ENCODE measurements at regions not wholly inside any gene's neighbourhood (a gene's known extent, or its start where the extent isn't known, plus 50 kb on each side); places are given as distances from the start of the nearest gene placed in this dataset.
A peak's percentile ranks its signal among the peaks of the same experiment; 100 is the strongest.

DNA sequence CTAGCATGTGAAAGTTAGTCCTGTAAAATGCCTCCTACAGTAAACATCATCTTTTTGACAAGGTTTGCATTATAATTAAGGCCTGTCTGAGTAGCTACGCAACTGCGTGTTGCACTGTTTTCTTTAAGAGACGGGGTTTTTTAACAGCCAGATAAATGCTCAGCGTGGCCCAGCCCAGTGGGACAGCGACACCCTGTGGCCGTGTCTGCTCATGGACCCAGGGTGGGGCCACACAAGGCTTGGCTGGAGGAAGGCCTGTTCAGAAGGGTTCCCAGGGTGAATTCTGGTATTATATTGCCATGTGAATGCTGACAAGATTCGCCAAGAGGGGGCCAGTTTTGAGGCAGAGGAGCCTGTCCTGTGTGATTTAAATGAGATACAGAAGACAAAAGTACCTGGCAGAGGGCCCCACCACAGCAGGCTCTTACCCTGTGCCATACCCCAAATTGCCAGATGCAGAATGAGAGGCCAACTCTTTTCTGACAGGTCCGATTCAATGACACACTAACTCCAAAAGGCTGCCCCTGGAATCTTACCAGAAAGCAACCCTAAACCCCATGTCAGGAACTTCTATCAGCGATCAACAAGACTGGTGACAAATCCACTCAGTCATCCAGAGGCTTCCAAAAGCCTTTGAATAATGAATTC, 65.9 kb upstream of the IRX6 start:
- H3K9me3 Mint-ChIP-seq = no peaks in the 10 kb centered on the region
- no peak overlapping the region for H3K4me3 Mint-ChIP-seq
- ATAC-seq (replicated peaks) (no peak), DNase-seq (peak; percentile 1 to 11 (median 5))
- H3K27ac Mint-ChIP-seq = no peak overlapping the region
- no peaks in the 10 kb centered on the region for H3K36me3 Mint-ChIP-seq (ENCODE audit: insufficient read depth)
- H3K27me3 Mint-ChIP-seq = peaks cover 0 to 8% of the 10 kb centered on the region in 2 donors
- no peaks in the 10 kb centered on the region for H3K4me1 Mint-ChIP-seq (ENCODE audit: low read depth in 2 of 2)

DNA sequence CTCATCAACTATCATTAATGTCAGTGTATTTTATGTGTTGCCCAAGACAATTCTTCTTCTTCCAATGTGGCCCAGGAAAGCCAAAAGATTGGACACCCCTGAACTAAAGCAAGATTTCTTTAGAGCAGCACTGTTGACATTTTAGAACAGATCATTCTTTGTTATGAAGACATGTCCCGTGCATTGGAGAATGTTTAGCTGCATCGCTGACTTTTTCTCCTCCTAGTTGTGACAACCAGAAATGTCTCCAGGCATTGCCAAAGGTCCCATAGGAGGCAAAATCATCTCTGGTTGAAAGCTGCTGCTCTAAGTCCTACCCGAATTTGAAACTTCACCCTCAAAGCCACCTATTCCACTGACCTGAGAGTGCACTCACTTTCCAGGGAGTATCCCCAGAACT, 62.7 kb upstream of the IRX6 start:
- Mint-ChIP-seq H3K4me3 (no peak overlapping the region), H3K27me3 (peaks cover 0 to 9% of the 10 kb centered on the region in 2 donors), H3K27ac (no peak overlapping the region), H3K36me3 (ENCODE audit: insufficient read depth) (no peaks in the 10 kb centered on the region), H3K4me1 (ENCODE audit: low read depth in 2 of 2) (no peaks in the 10 kb centered on the region), H3K9me3 (peaks cover 0 to 6% of the 10 kb centered on the region in 2 donors)
- DNase-seq (no peak), ATAC-seq (replicated peaks) (no peak)

DNA sequence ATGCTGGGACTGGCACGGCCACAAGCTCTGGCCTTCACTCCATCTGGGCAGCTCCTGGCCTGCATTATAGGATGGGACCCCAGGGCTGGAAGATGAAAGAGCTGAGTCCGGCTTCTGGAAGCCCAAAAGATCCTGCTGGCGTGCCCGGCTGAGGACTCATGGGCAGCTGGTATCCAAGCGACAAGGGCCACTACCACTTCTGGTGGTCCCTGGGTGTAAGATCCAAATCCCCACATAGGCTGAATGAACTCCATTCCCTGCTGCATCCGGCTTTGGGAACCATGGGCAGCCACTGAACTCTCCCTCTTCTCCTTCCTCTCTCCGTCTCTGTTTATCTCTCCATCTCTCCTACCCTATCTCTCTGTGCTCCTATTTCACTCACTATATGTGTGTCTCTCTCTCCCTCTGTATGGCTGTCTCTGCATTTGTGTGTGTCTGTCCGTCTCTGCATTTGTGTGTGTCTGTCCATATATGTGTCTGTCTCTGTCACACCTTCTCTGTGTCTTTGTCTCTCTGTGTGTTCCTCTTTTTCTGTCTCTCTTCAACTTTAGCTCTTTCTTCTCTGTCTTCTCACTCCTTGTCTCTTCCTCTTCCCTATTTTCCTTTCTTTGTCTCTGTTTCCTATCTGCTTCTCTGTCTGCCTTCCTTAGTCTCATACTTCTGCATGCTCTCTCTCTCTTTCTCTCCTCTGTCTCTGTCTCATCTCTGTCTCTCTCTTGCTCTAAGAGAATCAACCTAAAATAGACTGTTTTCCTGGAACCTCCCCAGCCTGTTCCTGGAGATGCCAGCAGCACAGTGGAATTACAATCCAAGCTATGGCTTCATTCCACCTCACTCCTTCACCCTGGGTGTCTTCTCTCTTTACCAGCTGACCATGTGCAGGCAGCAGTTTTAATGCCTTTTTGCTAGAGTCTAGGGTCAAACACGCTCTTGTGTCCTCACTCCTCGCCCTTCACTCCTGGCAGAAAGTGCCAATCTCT, 60.4 kb upstream of the IRX6 start:
- ATAC-seq (replicated peaks) (no peak), DNase-seq (no peak)
- Mint-ChIP-seq H3K4me3 (no peak overlapping the region), H3K9me3 (peaks cover 0 to 6% of the 10 kb centered on the region in 2 donors), H3K4me1 (ENCODE audit: low read depth in 2 of 2) (no peaks in the 10 kb centered on the region), H3K27ac (no peak overlapping the region), H3K27me3 (peaks cover 0 to 9% of the 10 kb centered on the region in 2 donors), H3K36me3 (ENCODE audit: insufficient read depth) (no peaks in the 10 kb centered on the region)

DNA sequence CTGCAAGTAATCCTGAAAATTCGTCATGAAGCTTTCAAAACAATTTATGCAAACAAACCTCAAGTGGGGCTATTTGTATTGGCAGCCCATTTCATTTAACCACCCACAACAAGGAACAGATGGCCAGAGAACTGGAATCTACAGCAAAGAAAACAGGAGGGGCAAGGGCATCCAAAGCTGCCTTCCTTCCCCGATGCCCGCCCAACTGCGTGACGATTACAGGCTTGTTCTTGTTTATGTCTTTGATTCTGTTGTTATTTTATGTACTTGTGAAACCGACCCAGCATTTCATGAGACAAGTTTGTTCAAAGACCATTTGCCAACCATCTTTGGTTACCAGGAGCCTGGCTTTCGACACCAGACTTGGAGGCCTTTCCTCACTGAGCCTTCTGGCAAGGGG, 59.1 kb upstream of the IRX6 start:
- peaks cover 0 to 6% of the 10 kb centered on the region in 2 donors for H3K9me3 Mint-ChIP-seq
- no peak overlapping the region for H3K27ac Mint-ChIP-seq
- H3K27me3 Mint-ChIP-seq = peaks cover 0 to 9% of the 10 kb centered on the region in 2 donors
- H3K36me3 Mint-ChIP-seq (ENCODE audit: insufficient read depth) = no peaks in the 10 kb centered on the region
- H3K4me3 Mint-ChIP-seq = no peak overlapping the region
- H3K4me1 Mint-ChIP-seq (ENCODE audit: low read depth in 2 of 2) = no peaks in the 10 kb centered on the region
- DNase-seq = no peak
- no peak for ATAC-seq (replicated peaks)

DNA sequence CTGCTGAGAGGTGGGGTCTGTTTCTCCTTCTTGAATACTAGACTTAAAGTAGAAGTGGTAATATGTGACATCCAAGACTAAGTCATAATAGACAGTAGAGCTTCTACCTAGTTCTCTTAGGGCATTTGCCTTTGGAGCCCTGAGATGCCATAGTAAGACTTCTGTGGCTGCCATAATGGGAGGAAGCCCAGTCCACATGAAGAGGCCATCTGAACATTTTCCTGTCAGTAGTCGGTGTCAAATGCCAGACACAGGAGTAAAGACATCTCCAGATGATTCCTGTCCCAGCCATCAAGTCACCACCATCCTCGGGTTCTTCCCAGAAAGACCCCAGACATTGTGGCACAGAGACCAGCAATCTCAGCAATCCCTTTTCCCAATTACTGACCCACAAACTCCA, 58.1 kb upstream of the IRX6 start:
- H3K9me3 Mint-ChIP-seq = peaks cover 0 to 6% of the 10 kb centered on the region in 2 donors
- DNase-seq (no peak), ATAC-seq (replicated peaks) (no peak)
- H3K36me3 Mint-ChIP-seq (ENCODE audit: insufficient read depth) = no peaks in the 10 kb centered on the region
- no peak overlapping the region for H3K27ac Mint-ChIP-seq
- no peaks in the 10 kb centered on the region for H3K4me1 Mint-ChIP-seq (ENCODE audit: low read depth in 2 of 2)
- H3K4me3 Mint-ChIP-seq = no peak overlapping the region
- H3K27me3 Mint-ChIP-seq = peaks cover 0 to 9% of the 10 kb centered on the region in 2 donors

DNA sequence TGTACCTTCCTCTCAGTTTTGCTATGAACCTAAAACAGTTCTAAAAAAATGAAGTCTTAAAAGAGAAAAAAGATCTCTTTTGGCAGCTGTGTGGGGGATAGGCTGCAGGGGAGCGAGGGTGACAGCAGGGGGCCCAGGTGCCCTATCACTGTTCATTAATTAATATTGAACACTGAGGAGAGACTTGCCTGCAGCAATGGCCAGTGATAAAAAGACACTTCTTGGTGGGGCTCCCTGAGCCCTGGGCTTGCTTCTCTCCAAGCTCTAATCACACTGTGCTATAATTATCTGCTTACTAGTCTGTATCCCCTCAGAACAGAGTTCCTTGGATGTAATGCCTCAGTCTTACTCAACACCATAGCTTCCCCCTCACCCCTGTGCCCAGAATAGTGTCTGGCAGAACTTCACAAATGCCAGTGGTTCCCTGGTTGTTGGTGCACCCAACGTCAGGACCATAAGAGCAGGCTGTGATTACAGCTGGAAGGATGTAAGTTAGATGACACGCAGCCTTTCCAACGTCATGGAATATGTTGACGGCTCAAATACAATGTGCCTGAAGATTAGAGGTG, 52.0 kb upstream of the IRX6 start:
- no peaks in the 10 kb centered on the region for H3K4me1 Mint-ChIP-seq (ENCODE audit: low read depth in 2 of 2)
- H3K27ac Mint-ChIP-seq = no peak overlapping the region
- no peak overlapping the region for H3K4me3 Mint-ChIP-seq
- ATAC-seq (replicated peaks) (no peak), DNase-seq (no peak)
- no peaks in the 10 kb centered on the region for H3K36me3 Mint-ChIP-seq (ENCODE audit: insufficient read depth)
- no peaks in the 10 kb centered on the region for H3K9me3 Mint-ChIP-seq
- H3K27me3 Mint-ChIP-seq = peaks cover 0 to 8% of the 10 kb centered on the region in 2 donors

DNA sequence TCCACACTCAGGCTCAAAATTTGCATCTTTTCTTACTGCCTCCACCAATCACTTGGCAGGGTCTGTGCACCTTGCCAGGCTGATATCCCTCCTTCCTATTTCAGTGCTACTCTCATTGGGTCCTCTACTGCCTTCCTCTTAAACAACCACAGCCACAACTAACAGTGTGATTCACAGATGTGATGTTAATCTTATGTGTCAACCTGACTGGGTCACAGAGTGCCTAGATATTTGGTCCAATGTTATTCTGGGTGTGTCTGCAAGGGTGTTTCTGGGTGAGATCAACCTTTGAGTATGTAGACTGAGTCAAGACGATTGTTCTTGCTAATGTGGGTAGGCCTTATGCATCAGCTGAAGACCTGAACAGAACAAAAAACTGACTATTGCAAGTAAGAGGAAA, 51.3 kb upstream of the IRX6 start:
- Mint-ChIP-seq H3K9me3 (no peaks in the 10 kb centered on the region), H3K4me1 (ENCODE audit: low read depth in 2 of 2) (no peaks in the 10 kb centered on the region), H3K36me3 (ENCODE audit: insufficient read depth) (no peaks in the 10 kb centered on the region), H3K4me3 (no peak overlapping the region), H3K27me3 (peaks cover 0 to 8% of the 10 kb centered on the region in 2 donors), H3K27ac (no peak overlapping the region)
- DNase-seq (no peak), ATAC-seq (replicated peaks) (no peak)

DNA sequence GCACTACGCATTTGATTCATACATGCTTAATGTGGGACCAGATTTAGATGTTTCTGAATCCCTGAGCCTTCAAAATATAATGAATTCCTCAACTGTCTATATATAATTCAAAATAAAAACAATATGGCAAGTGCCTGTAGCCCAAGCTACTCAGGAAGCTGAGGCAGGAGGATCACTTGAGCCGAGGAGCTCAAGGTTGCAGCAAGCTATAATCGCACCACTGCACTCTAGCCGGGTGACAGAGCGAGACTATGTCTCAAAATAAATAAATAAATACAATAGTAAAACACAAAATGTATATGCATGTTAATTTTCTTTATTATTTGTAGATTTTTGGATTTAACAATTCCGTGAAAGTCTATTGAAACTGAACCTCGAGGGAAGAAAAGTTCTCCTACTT, 50.6 kb upstream of the IRX6 start:
- Mint-ChIP-seq H3K36me3 (ENCODE audit: insufficient read depth) (no peaks in the 10 kb centered on the region), H3K9me3 (no peaks in the 10 kb centered on the region), H3K4me3 (no peak overlapping the region), H3K27ac (no peak overlapping the region), H3K4me1 (ENCODE audit: low read depth in 2 of 2) (no peaks in the 10 kb centered on the region), H3K27me3 (peaks cover 0 to 8% of the 10 kb centered on the region in 2 donors)
- no peak for DNase-seq
- ATAC-seq (replicated peaks) = no peak

DNA sequence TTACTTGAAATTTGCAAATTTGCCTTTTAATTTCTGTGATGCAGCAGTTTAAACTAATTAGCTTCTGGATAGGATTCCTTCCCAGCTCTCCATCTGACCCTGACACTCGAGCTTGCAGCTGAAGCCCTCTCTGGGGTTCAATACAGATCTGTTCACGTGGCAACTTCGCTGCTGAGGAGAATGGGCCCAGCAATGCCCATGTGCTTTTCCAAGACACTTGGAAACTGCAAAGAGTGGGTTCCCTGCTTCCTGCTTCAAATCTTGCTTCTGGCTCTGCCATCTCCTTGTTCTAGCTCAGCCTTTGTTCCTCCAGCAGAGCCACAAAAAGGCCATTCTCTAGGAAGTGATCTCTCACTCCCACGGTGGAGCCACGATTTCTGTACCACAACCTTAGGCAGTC, 50.0 kb upstream of the IRX6 start:
- DNase-seq (no peak), ATAC-seq (replicated peaks) (no peak)
- Mint-ChIP-seq H3K4me1 (ENCODE audit: low read depth in 2 of 2) (no peaks in the 10 kb centered on the region), H3K4me3 (no peak overlapping the region), H3K9me3 (no peaks in the 10 kb centered on the region), H3K27ac (no peak overlapping the region), H3K36me3 (ENCODE audit: insufficient read depth) (no peaks in the 10 kb centered on the region), H3K27me3 (peaks cover 0 to 8% of the 10 kb centered on the region in 2 donors)
